ENCODE measurements at regions not wholly inside any gene's neighbourhood (a gene's known extent, or its start where the extent isn't known, plus 50 kb on each side); places are given as distances from the start of the nearest gene placed in this dataset.

- Histone ChIP-seq H2BK5ac (ENCODE audit: low read depth, low read length, poor library complexity, severe bottlenecking) (no peak overlapping the region), H2BK120ac (ENCODE audit: low read depth, low read length) (no peak overlapping the region), H2BK15ac (ENCODE audit: low read depth, poor library complexity, severe bottlenecking) (no peak overlapping the region), H2BK12ac (ENCODE audit: low read length in 2 of 2) (no peak overlapping the region), H3K9me3 (ENCODE audit: control insufficient read depth, low read length) (no peaks in the 10 kb centered on the region), H4K91ac (ENCODE audit: low read length) (no peak overlapping the region), H3K27ac (ENCODE audit: low read length, poor library complexity, severe bottlenecking) (no peak overlapping the region), H3K27me3 (ENCODE audit: control insufficient read depth in 1 of 2, insufficient read depth in 1 of 2, low read length in 2 of 2) (no peaks in the 10 kb centered on the region), H3K4me3 (ENCODE audit: insufficient read depth in 1 of 2, low read depth in 1 of 2, low read length in 2 of 2) (no peak overlapping the region), H3K4ac (ENCODE audit: low read depth in 1 of 2, low read length in 2 of 2) (no peak overlapping the region), H3K9ac (ENCODE audit: low read length) (no peak overlapping the region), H3K23ac (ENCODE audit: low read length in 2 of 2) (no peak overlapping the region), H2AK5ac (ENCODE audit: low read length, severe bottlenecking) (no peak overlapping the region), H3K4me1 (ENCODE audit: control insufficient read depth, insufficient read depth, low read depth, low read length) (no peaks in the 10 kb centered on the region), H3K79me1 (replicated peaks; ENCODE audit: low read length, poor library complexity, severe bottlenecking) (no peaks in the 10 kb centered on the region), H4K8ac (ENCODE audit: low read length) (no peak overlapping the region), H3K18ac (ENCODE audit: low read depth in 1 of 2, low read length in 2 of 2) (no peak overlapping the region), H3K14ac (ENCODE audit: low read length in 2 of 2) (no peak overlapping the region), H2AFZ (ENCODE audit: low read depth, low read length) (no peak overlapping the region), H3K36me3 (ENCODE audit: control insufficient read depth in 1 of 2, insufficient read depth in 2 of 2, low read depth in 1 of 2, low read length in 2 of 2) (no peaks in the 10 kb centered on the region), H3K4me2 (ENCODE audit: low read length, poor library complexity, severe bottlenecking) (no peak overlapping the region)
- 89% methylated on average over 4 of the region's 5 CpGs for WGBS
- DNase-seq, result no peak
These were observed 1589.5 kb upstream of the PIK3C3 start for GRCh38 chr18:40365526-40365925.

DNA sequence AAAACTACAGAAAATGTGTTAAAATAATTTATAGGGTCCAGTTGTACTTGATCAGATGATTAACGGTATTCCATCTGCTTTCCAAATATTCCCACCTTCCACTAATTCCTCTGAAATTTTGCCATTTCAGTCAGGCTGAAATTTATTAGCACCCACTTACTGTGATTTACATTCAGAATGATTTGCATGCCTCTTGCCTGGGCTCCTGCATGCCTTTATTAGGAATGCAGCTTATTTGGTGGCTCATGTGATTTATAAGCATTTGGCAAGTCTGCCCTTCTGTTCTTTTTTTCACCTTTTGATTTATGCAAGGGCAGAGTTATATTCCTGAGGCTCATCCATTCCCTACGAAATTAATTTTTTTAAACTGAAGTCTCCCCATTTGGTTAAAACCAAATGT is 1594.5 kb upstream of the PIK3C3 start:
- Histone ChIP-seq H3K9ac (ENCODE audit: low read length) (no peak overlapping the region), H3K9me3 (ENCODE audit: control insufficient read depth, low read length) (no peaks in the 10 kb centered on the region), H4K8ac (ENCODE audit: low read length) (no peak overlapping the region), H3K36me3 (ENCODE audit: control insufficient read depth in 1 of 2, insufficient read depth in 2 of 2, low read depth in 1 of 2, low read length in 2 of 2) (no peaks in the 10 kb centered on the region), H2BK5ac (ENCODE audit: low read depth, low read length, poor library complexity, severe bottlenecking) (no peak overlapping the region), H3K27me3 (ENCODE audit: control insufficient read depth in 1 of 2, insufficient read depth in 1 of 2, low read length in 2 of 2) (no peaks in the 10 kb centered on the region), H3K4me1 (ENCODE audit: control insufficient read depth, insufficient read depth, low read depth, low read length) (no peaks in the 10 kb centered on the region), H3K4ac (ENCODE audit: low read depth in 1 of 2, low read length in 2 of 2) (no peak overlapping the region), H3K14ac (ENCODE audit: low read length in 2 of 2) (no peak overlapping the region), H3K4me2 (ENCODE audit: low read length, poor library complexity, severe bottlenecking) (no peak overlapping the region), H2AFZ (ENCODE audit: low read depth, low read length) (no peak overlapping the region), H3K23ac (ENCODE audit: low read length in 2 of 2) (no peak overlapping the region), H3K4me3 (ENCODE audit: insufficient read depth in 1 of 2, low read depth in 1 of 2, low read length in 2 of 2) (no peak overlapping the region), H2BK120ac (ENCODE audit: low read depth, low read length) (no peak overlapping the region), H3K27ac (ENCODE audit: low read length, poor library complexity, severe bottlenecking) (no peak overlapping the region), H3K18ac (ENCODE audit: low read depth in 1 of 2, low read length in 2 of 2) (no peak overlapping the region), H4K91ac (ENCODE audit: low read length) (no peak overlapping the region), H2BK15ac (ENCODE audit: low read depth, poor library complexity, severe bottlenecking) (no peak overlapping the region), H2BK12ac (ENCODE audit: low read length in 2 of 2) (no peak overlapping the region), H2AK5ac (ENCODE audit: low read length, severe bottlenecking) (no peak overlapping the region), H3K79me1 (replicated peaks; ENCODE audit: low read length, poor library complexity, severe bottlenecking) (no peaks in the 10 kb centered on the region)
- DNase-seq, result no peak
- 92% methylated on average over 1 of the region's 2 CpGs for WGBS

- no peak overlapping the region for H3K4me3 ChIP-seq (ENCODE audit: insufficient read depth in 1 of 2, low read depth in 1 of 2, low read length in 2 of 2)
- H3K36me3 ChIP-seq (ENCODE audit: control insufficient read depth in 1 of 2, insufficient read depth in 2 of 2, low read depth in 1 of 2, low read length in 2 of 2), result no peaks in the 10 kb centered on the region
- no peak overlapping the region for H3K18ac ChIP-seq (ENCODE audit: low read depth in 1 of 2, low read length in 2 of 2)
- H3K9me3 ChIP-seq (ENCODE audit: control insufficient read depth, low read length), result no peaks in the 10 kb centered on the region
- no peaks in the 10 kb centered on the region for H3K79me1 ChIP-seq (replicated peaks; ENCODE audit: low read length, poor library complexity, severe bottlenecking)
- no peak overlapping the region for H2BK5ac ChIP-seq (ENCODE audit: low read depth, low read length, poor library complexity, severe bottlenecking)
- H3K4ac ChIP-seq (ENCODE audit: low read depth in 1 of 2, low read length in 2 of 2), result no peak overlapping the region
- no peak overlapping the region for H2BK15ac ChIP-seq (ENCODE audit: low read depth, poor library complexity, severe bottlenecking)
- no peaks in the 10 kb centered on the region for H3K27me3 ChIP-seq (ENCODE audit: control insufficient read depth in 1 of 2, insufficient read depth in 1 of 2, low read length in 2 of 2)
- H2BK12ac ChIP-seq (ENCODE audit: low read length in 2 of 2), result no peak overlapping the region
- no peak overlapping the region for H2BK120ac ChIP-seq (ENCODE audit: low read depth, low read length)
- H2AK5ac ChIP-seq (ENCODE audit: low read length, severe bottlenecking), result no peak overlapping the region
- no peak overlapping the region for H2AFZ ChIP-seq (ENCODE audit: low read depth, low read length)
- H3K4me1 ChIP-seq (ENCODE audit: control insufficient read depth, insufficient read depth, low read depth, low read length), result no peaks in the 10 kb centered on the region
- H3K23ac ChIP-seq (ENCODE audit: low read length in 2 of 2), result no peak overlapping the region
- no peak overlapping the region for H4K8ac ChIP-seq (ENCODE audit: low read length)
- H3K4me2 ChIP-seq (ENCODE audit: low read length, poor library complexity, severe bottlenecking), result no peak overlapping the region
- DNase-seq, result no peak
- H3K14ac ChIP-seq (ENCODE audit: low read length in 2 of 2), result no peak overlapping the region
- no peak overlapping the region for H4K91ac ChIP-seq (ENCODE audit: low read length)
- 100% methylated on average over 1 of the region's 2 CpGs for WGBS
- H3K9ac ChIP-seq (ENCODE audit: low read length), result no peak overlapping the region
- no peak overlapping the region for H3K27ac ChIP-seq (ENCODE audit: low read length, poor library complexity, severe bottlenecking)
These were observed 1597.5 kb upstream of the PIK3C3 start for GRCh38 chr18:40357536-40357935.

DNA sequence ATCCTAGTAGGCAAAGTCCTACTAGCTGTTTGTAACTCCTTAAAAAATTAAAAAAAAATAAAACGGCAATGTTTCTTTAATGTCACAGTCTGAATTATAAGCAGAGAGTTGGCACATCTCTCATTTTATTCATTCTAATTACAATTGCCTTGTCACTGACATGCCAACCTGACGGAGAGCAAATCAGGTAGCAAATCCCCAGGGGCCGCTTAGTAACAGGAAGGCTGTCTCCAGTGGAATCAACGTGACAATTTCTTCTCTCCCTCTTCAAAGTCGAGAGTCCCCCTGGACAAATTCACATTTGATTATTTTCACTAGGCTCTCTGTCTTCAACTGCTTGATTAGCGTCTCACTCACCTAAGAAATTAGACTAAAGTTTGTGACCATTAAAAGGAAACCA is 1598.9 kb upstream of the PIK3C3 start:
- Histone ChIP-seq H4K91ac (ENCODE audit: low read length) (no peak overlapping the region), H3K36me3 (ENCODE audit: control insufficient read depth in 1 of 2, insufficient read depth in 2 of 2, low read depth in 1 of 2, low read length in 2 of 2) (no peaks in the 10 kb centered on the region), H3K4me2 (ENCODE audit: low read length, poor library complexity, severe bottlenecking) (no peak overlapping the region), H3K18ac (ENCODE audit: low read depth in 1 of 2, low read length in 2 of 2) (no peak overlapping the region), H3K27ac (ENCODE audit: low read length, poor library complexity, severe bottlenecking) (no peak overlapping the region), H3K23ac (ENCODE audit: low read length in 2 of 2) (no peak overlapping the region), H2AK5ac (ENCODE audit: low read length, severe bottlenecking) (no peak overlapping the region), H3K27me3 (ENCODE audit: control insufficient read depth in 1 of 2, insufficient read depth in 1 of 2, low read length in 2 of 2) (no peaks in the 10 kb centered on the region), H3K4me3 (ENCODE audit: insufficient read depth in 1 of 2, low read depth in 1 of 2, low read length in 2 of 2) (no peak overlapping the region), H2AFZ (ENCODE audit: low read depth, low read length) (no peak overlapping the region), H2BK15ac (ENCODE audit: low read depth, poor library complexity, severe bottlenecking) (no peak overlapping the region), H2BK12ac (ENCODE audit: low read length in 2 of 2) (no peak overlapping the region), H3K9me3 (ENCODE audit: control insufficient read depth, low read length) (no peaks in the 10 kb centered on the region), H3K4me1 (ENCODE audit: control insufficient read depth, insufficient read depth, low read depth, low read length) (no peaks in the 10 kb centered on the region), H3K4ac (ENCODE audit: low read depth in 1 of 2, low read length in 2 of 2) (no peak overlapping the region), H4K8ac (ENCODE audit: low read length) (no peak overlapping the region), H3K9ac (ENCODE audit: low read length) (no peak overlapping the region), H2BK5ac (ENCODE audit: low read depth, low read length, poor library complexity, severe bottlenecking) (no peak overlapping the region), H3K79me1 (replicated peaks; ENCODE audit: low read length, poor library complexity, severe bottlenecking) (no peaks in the 10 kb centered on the region), H2BK120ac (ENCODE audit: low read depth, low read length) (no peak overlapping the region), H3K14ac (ENCODE audit: low read length in 2 of 2) (no peak overlapping the region)
- no peak for DNase-seq
- WGBS, result 88% methylated on average over 6 of the region's 6 CpGs
